ENCODE measurements at regions not wholly inside any gene's neighbourhood (a gene's known extent, or its start where the extent isn't known, plus 50 kb on each side); places are given as distances from the start of the nearest gene placed in this dataset.

DNA sequence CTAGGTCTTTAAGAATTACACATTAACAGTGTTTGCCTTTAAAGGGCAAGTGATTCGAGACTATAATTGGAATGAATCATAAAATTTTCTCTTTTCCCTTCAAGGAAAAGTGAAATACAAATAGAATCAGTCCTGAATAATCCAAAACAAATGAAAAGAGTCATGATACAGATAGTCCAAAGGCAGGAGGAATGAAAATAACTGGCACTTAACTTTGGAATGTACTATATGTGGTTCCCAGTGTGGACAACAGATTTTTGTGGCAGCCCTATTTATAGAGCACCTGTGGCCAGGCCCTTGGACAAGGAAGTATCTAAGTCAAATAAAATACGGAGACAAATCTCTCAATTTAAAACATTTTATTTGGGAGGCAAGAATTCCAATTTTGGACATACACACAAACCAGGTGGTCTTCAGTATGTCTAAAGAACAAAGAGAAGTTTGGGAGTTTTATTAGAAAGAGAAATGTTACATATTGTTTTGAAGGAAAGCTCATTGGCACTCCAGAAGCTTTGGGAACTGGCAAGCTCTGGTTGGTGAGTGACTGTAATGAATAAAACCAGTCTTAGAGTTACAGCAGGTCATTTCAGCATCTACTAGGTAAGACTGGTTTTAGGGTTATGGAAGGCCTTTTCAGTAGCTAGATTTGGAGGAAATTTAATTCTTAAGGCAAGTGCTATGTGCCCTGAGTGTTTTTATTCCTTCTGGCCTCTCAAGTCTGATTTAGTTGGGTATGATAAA is 116.0 kb upstream of the PAM start:
- Histone ChIP-seq H3K36me3 (ENCODE audit: control insufficient read depth, low read length) (no peaks in the 10 kb centered on the region), H3K27me3 (ENCODE audit: control insufficient read depth, low read length) (no peaks in the 10 kb centered on the region), H3K4me2 (ENCODE audit: low read length) (no peak overlapping the region), H4K20me1 (ENCODE audit: control insufficient read depth, insufficient read depth, low read depth, low read length) (no peaks in the 10 kb centered on the region), H3K4me1 (ENCODE audit: control insufficient read depth, low read length) (no peaks in the 10 kb centered on the region), H3F3A (ENCODE audit: control insufficient read depth, insufficient read depth) (no peaks in the 10 kb centered on the region), H3K4me3 (ENCODE audit: low read length) (no peak overlapping the region), H3K9me3 (ENCODE audit: control insufficient read depth, insufficient read depth, low read length) (no peaks in the 10 kb centered on the region), H3K9me2 (replicated peaks; ENCODE audit: control insufficient read depth, low read length) (no peaks in the 10 kb centered on the region; the same call in 1 of the 2 replicates), H3K27ac (ENCODE audit: low read depth, low read length) (no peak overlapping the region), H3K79me2 (ENCODE audit: control insufficient read depth, low read length) (no peaks in the 10 kb centered on the region)
- TF ChIP-seq, protein P1, sequence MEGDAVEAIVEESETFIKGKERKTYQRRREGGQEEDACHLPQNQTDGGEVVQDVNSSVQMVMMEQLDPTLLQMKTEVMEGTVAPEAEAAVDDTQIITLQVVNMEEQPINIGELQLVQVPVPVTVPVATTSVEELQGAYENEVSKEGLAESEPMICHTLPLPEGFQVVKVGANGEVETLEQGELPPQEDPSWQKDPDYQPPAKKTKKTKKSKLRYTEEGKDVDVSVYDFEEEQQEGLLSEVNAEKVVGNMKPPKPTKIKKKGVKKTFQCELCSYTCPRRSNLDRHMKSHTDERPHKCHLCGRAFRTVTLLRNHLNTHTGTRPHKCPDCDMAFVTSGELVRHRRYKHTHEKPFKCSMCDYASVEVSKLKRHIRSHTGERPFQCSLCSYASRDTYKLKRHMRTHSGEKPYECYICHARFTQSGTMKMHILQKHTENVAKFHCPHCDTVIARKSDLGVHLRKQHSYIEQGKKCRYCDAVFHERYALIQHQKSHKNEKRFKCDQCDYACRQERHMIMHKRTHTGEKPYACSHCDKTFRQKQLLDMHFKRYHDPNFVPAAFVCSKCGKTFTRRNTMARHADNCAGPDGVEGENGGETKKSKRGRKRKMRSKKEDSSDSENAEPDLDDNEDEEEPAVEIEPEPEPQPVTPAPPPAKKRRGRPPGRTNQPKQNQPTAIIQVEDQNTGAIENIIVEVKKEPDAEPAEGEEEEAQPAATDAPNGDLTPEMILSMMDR (IDR thresholded peaks at IDR 0.05; ENCODE audit: low read depth, low read length, poor library complexity, severe bottlenecking), result no peak
- TF ChIP-seq EZH2phosphoT487 (IDR thresholded peaks at IDR 0.05; ENCODE audit: borderline replicate concordance, low read length), result no peak

DNA sequence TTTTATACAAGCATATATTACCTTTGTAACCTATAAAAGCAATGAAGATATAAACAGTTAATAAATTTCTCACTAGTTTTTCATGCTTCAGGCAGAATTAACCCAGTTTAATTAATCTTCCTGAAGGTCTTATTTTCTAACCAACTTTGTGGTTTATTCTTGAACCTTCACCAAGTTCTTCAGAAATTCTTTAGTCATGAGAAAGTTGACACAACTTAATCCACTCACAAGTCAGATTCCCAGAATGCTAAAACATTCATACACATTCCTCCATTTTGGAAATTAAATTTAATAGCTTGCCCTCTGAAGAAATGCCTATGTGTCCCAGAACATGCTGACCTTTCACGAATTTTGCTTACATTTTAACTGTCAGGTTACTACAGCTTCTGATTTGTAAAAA is 105.4 kb upstream of the PAM start:
- Histone ChIP-seq H3K9me2 (replicated peaks; ENCODE audit: control insufficient read depth, low read length) (no peaks in the 10 kb centered on the region), H3K27me3 (ENCODE audit: control insufficient read depth, low read length) (no peaks in the 10 kb centered on the region), H3K4me3 (ENCODE audit: low read length) (no peak overlapping the region), H3F3A (ENCODE audit: control insufficient read depth, insufficient read depth) (no peaks in the 10 kb centered on the region), H3K79me2 (ENCODE audit: control insufficient read depth, low read length) (no peaks in the 10 kb centered on the region), H3K4me2 (ENCODE audit: low read length) (no peak overlapping the region), H3K9me3 (ENCODE audit: control insufficient read depth, insufficient read depth, low read length) (no peaks in the 10 kb centered on the region), H3K27ac (ENCODE audit: low read depth, low read length) (no peak overlapping the region), H3K4me1 (ENCODE audit: control insufficient read depth, low read length) (no peaks in the 10 kb centered on the region), H4K20me1 (ENCODE audit: control insufficient read depth, insufficient read depth, low read depth, low read length) (no peaks in the 10 kb centered on the region), H3K36me3 (ENCODE audit: control insufficient read depth, low read length) (no peaks in the 10 kb centered on the region)
- TF ChIP-seq EZH2phosphoT487 (IDR thresholded peaks at IDR 0.05; ENCODE audit: borderline replicate concordance, low read length), result no peak
- TF ChIP-seq, protein P1 (IDR thresholded peaks at IDR 0.05; ENCODE audit: low read depth, low read length, poor library complexity, severe bottlenecking), result no peak

DNA sequence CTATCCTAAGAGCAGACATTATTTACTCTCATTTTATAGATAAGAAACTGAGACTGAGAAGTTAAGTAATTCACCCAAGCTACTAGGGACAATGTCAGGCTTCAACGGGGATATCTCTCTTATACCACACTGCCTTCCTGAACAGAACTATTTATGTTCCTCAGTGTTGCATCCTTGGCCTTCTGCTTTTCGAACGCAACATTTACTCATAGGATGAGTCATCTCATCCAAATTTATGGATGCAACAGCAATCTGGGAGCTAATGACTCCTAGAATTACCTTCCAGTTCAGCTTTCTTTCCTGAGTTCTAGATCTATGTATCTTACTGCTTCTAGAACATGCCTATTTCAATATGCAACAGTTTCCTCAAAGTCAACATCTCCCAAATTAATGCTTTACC is 103.6 kb upstream of the PAM start:
- Histone ChIP-seq H3K27ac (ENCODE audit: low read depth, low read length) (no peak overlapping the region), H3K36me3 (ENCODE audit: control insufficient read depth, low read length) (no peaks in the 10 kb centered on the region), H3K9me3 (ENCODE audit: control insufficient read depth, insufficient read depth, low read length) (no peaks in the 10 kb centered on the region), H4K20me1 (ENCODE audit: control insufficient read depth, insufficient read depth, low read depth, low read length) (no peaks in the 10 kb centered on the region), H3K79me2 (ENCODE audit: control insufficient read depth, low read length) (no peaks in the 10 kb centered on the region), H3K4me1 (ENCODE audit: control insufficient read depth, low read length) (no peaks in the 10 kb centered on the region), H3K9me2 (replicated peaks; ENCODE audit: control insufficient read depth, low read length) (no peaks in the 10 kb centered on the region), H3K27me3 (ENCODE audit: control insufficient read depth, low read length) (no peaks in the 10 kb centered on the region), H3K4me2 (ENCODE audit: low read length) (no peak overlapping the region), H3F3A (ENCODE audit: control insufficient read depth, insufficient read depth) (no peaks in the 10 kb centered on the region), H3K4me3 (ENCODE audit: low read length) (no peak overlapping the region)
- TF ChIP-seq, protein P1 (IDR thresholded peaks at IDR 0.05; ENCODE audit: low read depth, low read length, poor library complexity, severe bottlenecking), result no peak
- no peak for TF ChIP-seq EZH2phosphoT487 (IDR thresholded peaks at IDR 0.05; ENCODE audit: borderline replicate concordance, low read length)
